PFSK-1 (cell line): ENCODE measurements at regions not wholly inside any gene's neighbourhood (a gene's known extent, or its start where the extent isn't known, plus 50 kb on each side); places are given as distances from the start of the nearest gene placed in this dataset.

ENCODE experiments used
- FOXP2 ChIP-seq: optimal IDR thresholded peaks from 2 replicates; pipeline ENCODE3; 2011; ENCODE audit warnings: borderline replicate concordance, control low read depth, inconsistent platforms; ENCODE audit not compliant: insufficient read depth; ENCODE audit errors: extremely low read length, extremely low read depth
- POLR2AphosphoS5 ChIP-seq: IDR thresholded peaks from 2 replicates; pipeline ENCODE4 v1.6.1; 2012; ENCODE audit warnings: low read depth, mild to moderate bottlenecking, control low read depth, low read length, moderate library complexity
- SIN3A ChIP-seq: IDR thresholded peaks from 2 replicates; pipeline ENCODE4 v1.6.1; 2012; ENCODE audit warnings: mild to moderate bottlenecking, low read length, moderate library complexity, borderline replicate concordance; ENCODE audit not compliant: insufficient read depth
- TAF1 ChIP-seq: IDR thresholded peaks from 2 replicates; pipeline ENCODE4 v1.6.1; 2012; ENCODE audit warnings: low read length, control low read depth, borderline replicate concordance; ENCODE audit not compliant: insufficient read depth
- TF ChIP-seq, protein P1 (sequence below), 2 experiments: IDR thresholded peaks; 2 replicates each; pipeline versions ENCODE4 v1.6.1 to v1.8.0; 2011 to 2012; ENCODE audit warnings: low read depth in 2 of 2, low read length in 2 of 2, control low read depth in 1 of 2, inconsistent platforms in 1 of 2, mild to moderate bottlenecking in 1 of 2, moderate library complexity in 1 of 2; ENCODE audit not compliant: insufficient read depth in 1 of 2

- no peak for TF ChIP-seq FOXP2
- TF ChIP-seq, protein P1, sequence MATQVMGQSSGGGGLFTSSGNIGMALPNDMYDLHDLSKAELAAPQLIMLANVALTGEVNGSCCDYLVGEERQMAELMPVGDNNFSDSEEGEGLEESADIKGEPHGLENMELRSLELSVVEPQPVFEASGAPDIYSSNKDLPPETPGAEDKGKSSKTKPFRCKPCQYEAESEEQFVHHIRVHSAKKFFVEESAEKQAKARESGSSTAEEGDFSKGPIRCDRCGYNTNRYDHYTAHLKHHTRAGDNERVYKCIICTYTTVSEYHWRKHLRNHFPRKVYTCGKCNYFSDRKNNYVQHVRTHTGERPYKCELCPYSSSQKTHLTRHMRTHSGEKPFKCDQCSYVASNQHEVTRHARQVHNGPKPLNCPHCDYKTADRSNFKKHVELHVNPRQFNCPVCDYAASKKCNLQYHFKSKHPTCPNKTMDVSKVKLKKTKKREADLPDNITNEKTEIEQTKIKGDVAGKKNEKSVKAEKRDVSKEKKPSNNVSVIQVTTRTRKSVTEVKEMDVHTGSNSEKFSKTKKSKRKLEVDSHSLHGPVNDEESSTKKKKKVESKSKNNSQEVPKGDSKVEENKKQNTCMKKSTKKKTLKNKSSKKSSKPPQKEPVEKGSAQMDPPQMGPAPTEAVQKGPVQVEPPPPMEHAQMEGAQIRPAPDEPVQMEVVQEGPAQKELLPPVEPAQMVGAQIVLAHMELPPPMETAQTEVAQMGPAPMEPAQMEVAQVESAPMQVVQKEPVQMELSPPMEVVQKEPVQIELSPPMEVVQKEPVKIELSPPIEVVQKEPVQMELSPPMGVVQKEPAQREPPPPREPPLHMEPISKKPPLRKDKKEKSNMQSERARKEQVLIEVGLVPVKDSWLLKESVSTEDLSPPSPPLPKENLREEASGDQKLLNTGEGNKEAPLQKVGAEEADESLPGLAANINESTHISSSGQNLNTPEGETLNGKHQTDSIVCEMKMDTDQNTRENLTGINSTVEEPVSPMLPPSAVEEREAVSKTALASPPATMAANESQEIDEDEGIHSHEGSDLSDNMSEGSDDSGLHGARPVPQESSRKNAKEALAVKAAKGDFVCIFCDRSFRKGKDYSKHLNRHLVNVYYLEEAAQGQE (IDR thresholded peaks at IDR 0.05; ENCODE audit: insufficient read depth in 1 of 2, low read depth in 2 of 2, low read length in 2 of 2): no peak
- no peak for TF ChIP-seq POLR2AphosphoS5
- no peak for TF ChIP-seq SIN3A
- TF ChIP-seq TAF1: no peak
Measured at GRCh38 chr3:56989977-56990640, 70.4 kb upstream of the SPATA12 start.

DNA sequence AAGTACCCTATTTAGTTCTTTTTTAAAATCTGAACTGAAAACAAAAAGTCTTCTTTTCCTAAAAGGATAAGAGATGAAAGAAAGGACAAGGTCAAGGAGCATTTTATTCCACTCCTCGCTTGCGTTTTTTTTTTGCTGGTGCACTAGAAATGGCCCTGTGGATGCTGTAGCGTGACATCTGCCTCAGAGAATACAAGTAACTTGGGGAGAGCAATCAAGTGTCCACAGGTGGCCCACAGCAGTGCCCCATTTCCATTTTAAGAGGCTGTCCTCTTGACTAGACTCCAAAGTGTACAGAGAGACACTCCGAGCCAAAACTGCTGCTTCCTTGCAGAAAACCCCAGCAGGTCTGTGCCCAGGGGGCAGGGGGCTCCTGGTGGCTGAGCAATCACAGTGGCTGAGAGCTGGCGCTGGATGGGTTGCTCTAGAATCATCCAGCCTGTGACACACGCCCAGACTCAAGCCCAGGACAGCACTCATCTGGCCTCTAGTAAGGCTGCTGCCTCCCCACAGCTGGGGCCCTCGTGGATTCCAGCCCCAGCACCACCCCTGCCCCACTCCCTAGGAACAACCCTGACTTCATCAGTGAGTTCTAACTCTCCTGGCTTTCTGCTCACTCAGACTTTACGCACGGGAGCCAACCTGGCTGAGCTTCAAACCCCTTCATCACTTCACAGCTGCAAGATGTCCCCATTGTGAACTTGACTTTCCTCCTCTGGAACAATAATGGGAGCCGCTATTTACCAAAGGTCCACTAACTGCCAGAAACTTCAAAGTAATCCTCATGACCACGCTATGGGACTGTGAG, 71.1 kb upstream of the SPATA12 start:
- TF ChIP-seq, protein P1 (IDR thresholded peaks at IDR 0.05; ENCODE audit: insufficient read depth in 1 of 2, low read depth in 2 of 2, low read length in 2 of 2): no peak
- TF ChIP-seq SIN3A (no peak), POLR2AphosphoS5 (no peak), FOXP2 (no peak), TAF1 (no peak)

- no peak for TF ChIP-seq TAF1
- TF ChIP-seq POLR2AphosphoS5: no peak
- TF ChIP-seq SIN3A: no peak
- TF ChIP-seq, protein P1 (IDR thresholded peaks at IDR 0.05; ENCODE audit: insufficient read depth in 1 of 2, low read depth in 2 of 2, low read length in 2 of 2): no peak
- no peak for TF ChIP-seq FOXP2
Measured at GRCh38 chr3:56988458-56989168, 71.9 kb upstream of the SPATA12 start.

GRCh38 chr3:56987238-56987895, 73.1 kb upstream of the SPATA12 start:
- TF ChIP-seq SIN3A (no peak), POLR2AphosphoS5 (no peak), TAF1 (no peak), FOXP2 (no peak)
- TF ChIP-seq, protein P1 (IDR thresholded peaks at IDR 0.05; ENCODE audit: insufficient read depth in 1 of 2, low read depth in 2 of 2, low read length in 2 of 2): no peak
